Brain pericyte (primary cell): ENCODE measurements at regions not wholly inside any gene's neighbourhood (a gene's known extent, or its start where the extent isn't known, plus 50 kb on each side); places are given as distances from the start of the nearest gene placed in this dataset.

Experiments used
- DNase-seq: peaks from one replicate; pipeline ENCODE4 v3.0.0-alpha.2; 2012; ENCODE audit warnings: low read depth, low spot score

- DNase-seq = no peak
These were observed 954.6 kb upstream of the LCORL start for GRCh38 chr4:18975916-18976808.

GRCh38 chr4:18973296-18973695 lies 951.7 kb upstream of the LCORL start:
- no peak for DNase-seq

- DNase-seq = no peak
These were observed 940.3 kb upstream of the LCORL start for GRCh38 chr4:18961879-18962278.

GRCh38 chr4:18961266-18961665 lies 939.7 kb upstream of the LCORL start:
- DNase-seq = no peak

- no peak for DNase-seq
These were observed 936.2 kb upstream of the LCORL start for GRCh38 chr4:18957716-18958115.

- no peak for DNase-seq
These were observed 933.0 kb upstream of the LCORL start for GRCh38 chr4:18954538-18954937.

- DNase-seq = no peak
These were observed 932.1 kb upstream of the LCORL start for GRCh38 chr4:18953613-18954012.

GRCh38 chr4:18945464-18945863 lies 923.9 kb upstream of the LCORL start:
- DNase-seq = no peak

GRCh38 chr4:18942874-18943273 lies 921.3 kb upstream of the LCORL start:
- no peak for DNase-seq

- DNase-seq = peak; percentile 53
These were observed 917.0 kb upstream of the LCORL start for GRCh38 chr4:18938343-18939099.

- DNase-seq = no peak
These were observed 916.2 kb upstream of the LCORL start for GRCh38 chr4:18937746-18938145.

- no peak for DNase-seq
These were observed 915.5 kb upstream of the LCORL start for GRCh38 chr4:18937080-18937479.

GRCh38 chr4:18935659-18936345 lies 914.2 kb upstream of the LCORL start:
- DNase-seq = no peak

GRCh38 chr4:18934197-18934596 lies 912.6 kb upstream of the LCORL start:
- DNase-seq = no peak

GRCh38 chr4:18932730-18933339 lies 911.3 kb upstream of the LCORL start:
- no peak for DNase-seq

- no peak for DNase-seq
These were observed 910.3 kb upstream of the LCORL start for GRCh38 chr4:18931643-18932377.

GRCh38 chr4:18930487-18930886 lies 908.9 kb upstream of the LCORL start:
- DNase-seq = no peak

- DNase-seq = no peak
These were observed 902.1 kb upstream of the LCORL start for GRCh38 chr4:18923496-18924161.

- no peak for DNase-seq
These were observed 896.1 kb upstream of the LCORL start for GRCh38 chr4:18917689-18918088.

- DNase-seq = no peak
These were observed 892.6 kb upstream of the LCORL start for GRCh38 chr4:18914182-18914581.

- no peak for DNase-seq
These were observed 873.4 kb upstream of the LCORL start for GRCh38 chr4:18894928-18895327.
